ENCODE measurements at regions not wholly inside any gene's neighbourhood (a gene's known extent, or its start where the extent isn't known, plus 50 kb on each side); places are given as distances from the start of the nearest gene placed in this dataset.

DNA sequence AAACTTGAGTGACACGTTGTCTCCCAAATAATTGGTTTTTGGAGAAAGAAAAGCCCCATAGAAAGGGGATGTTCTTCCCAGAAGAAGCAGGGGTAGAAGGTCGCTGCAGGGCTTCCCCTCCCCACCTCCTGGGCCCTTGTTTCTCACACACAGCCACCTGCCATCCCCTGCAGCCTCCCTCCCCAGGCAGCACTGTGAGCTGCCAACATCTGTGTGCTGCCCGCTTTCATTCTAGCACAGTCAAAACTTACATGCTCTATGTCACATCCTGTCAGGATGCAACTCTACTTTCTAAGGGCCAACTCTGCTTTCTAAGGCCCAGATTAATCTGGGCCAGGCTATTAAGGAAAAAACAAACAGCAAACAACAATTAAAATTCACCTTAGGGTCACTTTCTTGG is 309.4 kb upstream of the ZC3H12C start:
- TF ChIP-seq, protein P1, sequence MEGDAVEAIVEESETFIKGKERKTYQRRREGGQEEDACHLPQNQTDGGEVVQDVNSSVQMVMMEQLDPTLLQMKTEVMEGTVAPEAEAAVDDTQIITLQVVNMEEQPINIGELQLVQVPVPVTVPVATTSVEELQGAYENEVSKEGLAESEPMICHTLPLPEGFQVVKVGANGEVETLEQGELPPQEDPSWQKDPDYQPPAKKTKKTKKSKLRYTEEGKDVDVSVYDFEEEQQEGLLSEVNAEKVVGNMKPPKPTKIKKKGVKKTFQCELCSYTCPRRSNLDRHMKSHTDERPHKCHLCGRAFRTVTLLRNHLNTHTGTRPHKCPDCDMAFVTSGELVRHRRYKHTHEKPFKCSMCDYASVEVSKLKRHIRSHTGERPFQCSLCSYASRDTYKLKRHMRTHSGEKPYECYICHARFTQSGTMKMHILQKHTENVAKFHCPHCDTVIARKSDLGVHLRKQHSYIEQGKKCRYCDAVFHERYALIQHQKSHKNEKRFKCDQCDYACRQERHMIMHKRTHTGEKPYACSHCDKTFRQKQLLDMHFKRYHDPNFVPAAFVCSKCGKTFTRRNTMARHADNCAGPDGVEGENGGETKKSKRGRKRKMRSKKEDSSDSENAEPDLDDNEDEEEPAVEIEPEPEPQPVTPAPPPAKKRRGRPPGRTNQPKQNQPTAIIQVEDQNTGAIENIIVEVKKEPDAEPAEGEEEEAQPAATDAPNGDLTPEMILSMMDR (IDR thresholded peaks at IDR 0.05; ENCODE audit: insufficient read depth, low read depth, low read length) = no peak
- no peak for TF ChIP-seq EZH2 (IDR thresholded peaks at IDR 0.05; ENCODE audit: insufficient read depth, low read length)
